GM12872 (cell line): ENCODE measurements at regions not wholly inside any gene's neighbourhood (a gene's known extent, or its start where the extent isn't known, plus 50 kb on each side); places are given as distances from the start of the nearest gene placed in this dataset.

ENCODE experiments used
- TF ChIP-seq, protein P1 (sequence below): IDR thresholded peaks from 3 replicates; pipeline ENCODE4 v1.5.1; 2011; ENCODE audit warnings: low read depth, mild to moderate bottlenecking, low read length, moderate library complexity; ENCODE audit not compliant: insufficient read depth

DNA sequence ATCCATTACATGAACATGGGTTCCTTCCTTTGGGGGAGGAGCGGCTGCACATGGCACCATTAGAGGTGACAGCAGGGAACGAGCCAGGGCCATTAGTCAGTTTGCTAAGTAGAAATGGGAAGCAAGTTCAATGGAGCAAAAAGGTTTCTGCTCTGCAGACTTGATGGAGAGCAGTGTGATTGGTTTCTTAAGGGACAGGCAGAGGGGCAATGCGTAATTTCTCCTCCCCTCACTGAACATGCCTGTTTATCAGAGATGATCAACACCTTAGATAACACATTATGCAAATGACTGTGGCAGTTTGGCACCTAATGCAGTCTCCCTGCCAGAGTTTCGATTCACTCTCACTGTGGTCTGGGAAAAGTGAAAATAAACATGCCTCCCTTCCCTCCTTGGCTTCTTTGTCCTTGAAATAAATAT lies 414.5 kb downstream of the STK39 start:
- TF ChIP-seq, protein P1, sequence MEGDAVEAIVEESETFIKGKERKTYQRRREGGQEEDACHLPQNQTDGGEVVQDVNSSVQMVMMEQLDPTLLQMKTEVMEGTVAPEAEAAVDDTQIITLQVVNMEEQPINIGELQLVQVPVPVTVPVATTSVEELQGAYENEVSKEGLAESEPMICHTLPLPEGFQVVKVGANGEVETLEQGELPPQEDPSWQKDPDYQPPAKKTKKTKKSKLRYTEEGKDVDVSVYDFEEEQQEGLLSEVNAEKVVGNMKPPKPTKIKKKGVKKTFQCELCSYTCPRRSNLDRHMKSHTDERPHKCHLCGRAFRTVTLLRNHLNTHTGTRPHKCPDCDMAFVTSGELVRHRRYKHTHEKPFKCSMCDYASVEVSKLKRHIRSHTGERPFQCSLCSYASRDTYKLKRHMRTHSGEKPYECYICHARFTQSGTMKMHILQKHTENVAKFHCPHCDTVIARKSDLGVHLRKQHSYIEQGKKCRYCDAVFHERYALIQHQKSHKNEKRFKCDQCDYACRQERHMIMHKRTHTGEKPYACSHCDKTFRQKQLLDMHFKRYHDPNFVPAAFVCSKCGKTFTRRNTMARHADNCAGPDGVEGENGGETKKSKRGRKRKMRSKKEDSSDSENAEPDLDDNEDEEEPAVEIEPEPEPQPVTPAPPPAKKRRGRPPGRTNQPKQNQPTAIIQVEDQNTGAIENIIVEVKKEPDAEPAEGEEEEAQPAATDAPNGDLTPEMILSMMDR = no peak

DNA sequence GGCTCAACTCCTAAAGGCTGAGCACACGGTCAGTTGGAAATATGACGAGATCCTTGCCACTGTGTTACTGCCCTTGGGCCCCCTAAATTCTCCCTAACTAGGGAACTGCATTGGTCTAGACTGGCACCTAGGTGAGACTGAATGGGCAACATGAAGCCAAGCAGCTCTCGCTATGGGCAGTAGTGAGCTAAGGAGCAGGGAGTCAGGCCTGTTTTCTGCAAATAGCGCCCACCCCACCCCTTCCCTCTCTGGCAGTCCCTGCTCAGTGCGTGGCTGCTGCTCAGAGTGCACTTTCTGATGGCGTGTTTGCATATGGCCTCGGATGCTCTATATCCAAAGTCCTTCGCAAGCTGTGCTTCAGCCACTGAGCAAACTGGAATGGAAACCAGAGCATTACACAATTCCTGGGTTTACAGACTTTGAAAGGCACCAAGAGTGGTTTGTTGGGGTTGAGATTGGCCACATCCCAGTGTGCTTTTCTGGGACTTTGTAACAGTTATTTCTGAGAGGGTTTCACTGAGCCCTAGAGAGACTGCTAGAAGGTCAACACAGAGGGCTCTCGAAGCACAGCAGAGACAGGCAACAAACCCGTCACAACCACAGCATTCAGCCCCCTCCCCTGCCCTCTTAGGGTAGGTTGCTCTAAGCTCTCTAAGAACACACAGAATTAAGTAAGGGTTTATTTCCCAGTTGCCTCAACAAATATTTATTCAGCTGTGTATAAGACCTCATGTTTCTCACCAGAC lies 419.9 kb downstream of the STK39 start:
- TF ChIP-seq, protein P1 = no peak

DNA sequence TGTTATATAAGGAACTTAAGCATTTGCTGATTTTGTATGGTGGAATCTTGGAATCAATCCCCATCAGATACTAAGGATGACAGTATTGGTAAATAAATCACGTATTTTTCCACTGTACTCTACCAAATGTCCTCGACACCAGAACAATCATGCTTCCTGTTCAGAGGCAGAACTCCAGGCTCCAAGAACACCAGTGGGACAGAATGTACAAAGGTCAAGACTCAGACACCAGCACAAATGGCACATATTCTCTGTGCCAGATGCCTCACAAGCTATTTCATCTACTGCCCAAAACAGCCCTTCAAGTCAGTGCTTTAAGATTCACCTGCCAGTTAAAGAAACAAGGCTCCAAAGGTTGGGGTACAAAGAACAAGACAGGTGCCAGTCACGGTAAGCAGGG lies 420.5 kb downstream of the STK39 start:
- TF ChIP-seq, protein P1 = no peak

DNA sequence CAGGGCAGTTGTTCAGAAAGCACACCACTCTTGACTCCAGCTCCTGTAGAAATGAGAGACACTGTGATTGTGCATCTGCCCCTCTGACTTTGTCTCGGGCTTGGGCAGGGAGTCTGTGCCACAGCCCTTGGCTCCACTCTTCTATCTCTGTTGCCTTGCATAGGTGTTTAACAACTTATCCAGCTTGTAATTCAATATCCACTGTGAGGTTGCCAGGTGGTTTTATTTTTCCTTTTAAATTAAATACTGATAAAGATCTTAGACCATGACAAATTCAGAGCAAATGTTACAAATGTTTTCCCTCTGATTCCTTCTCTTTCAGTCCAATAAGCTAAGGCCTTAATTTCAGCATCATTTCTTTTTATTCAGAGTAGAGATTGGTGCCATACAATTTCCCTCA lies 421.7 kb downstream of the STK39 start:
- TF ChIP-seq, protein P1 = no peak

DNA sequence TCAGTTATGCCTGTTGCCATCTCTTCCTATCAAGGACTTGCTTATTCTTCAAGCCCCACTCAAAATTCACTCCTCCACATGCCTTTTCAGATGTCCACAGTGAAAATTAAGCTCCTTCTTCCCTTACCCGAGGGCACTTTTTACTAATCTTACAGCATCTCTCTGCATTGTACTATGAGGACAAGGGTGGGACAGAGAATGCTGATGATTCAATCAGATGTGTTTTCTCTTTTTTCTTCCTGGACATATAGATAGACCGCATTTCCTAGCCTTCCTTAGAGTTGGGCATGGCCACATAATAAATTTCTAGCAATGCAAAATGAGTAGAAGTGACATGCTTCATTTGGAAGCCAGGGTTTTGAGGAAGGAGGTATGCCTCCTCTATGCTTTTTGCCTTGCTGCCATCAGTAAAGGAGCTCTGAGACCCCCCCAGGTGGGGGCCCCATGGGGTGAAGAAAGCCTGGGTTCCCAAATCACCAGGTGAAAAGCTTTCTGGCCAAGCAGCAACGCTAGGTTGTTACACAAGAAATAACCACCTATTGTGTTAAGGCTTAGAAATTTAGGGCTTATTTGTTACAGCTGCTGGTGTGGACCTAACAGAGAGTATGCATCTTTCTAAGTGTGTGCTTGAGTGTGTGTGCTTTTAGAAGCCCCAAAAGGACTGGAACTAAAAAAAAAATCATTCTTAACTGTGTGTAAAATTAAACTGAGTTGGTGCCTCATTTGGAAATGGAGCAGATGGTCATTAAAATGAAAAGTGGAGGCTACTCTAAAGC lies 424.5 kb downstream of the STK39 start:
- TF ChIP-seq, protein P1 = no peak

DNA sequence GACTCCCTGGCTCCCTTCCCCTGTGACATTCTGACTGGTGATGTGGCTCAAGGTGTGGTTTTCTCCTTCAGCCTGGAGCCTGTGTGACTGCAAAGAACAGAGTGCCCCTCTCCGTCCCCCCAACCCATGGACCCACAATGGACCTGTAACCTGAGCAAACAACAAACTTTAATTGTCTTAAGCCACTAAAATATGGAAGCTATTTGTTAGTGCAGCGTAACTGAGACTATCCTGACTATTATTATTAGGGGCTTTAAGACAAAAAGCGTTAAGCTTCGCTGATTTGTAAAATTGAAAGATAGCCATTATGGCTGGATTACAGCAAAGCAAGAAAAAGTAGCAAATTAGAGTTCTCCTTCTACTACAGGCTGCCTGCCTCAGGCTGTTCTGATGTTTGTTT lies 426.9 kb downstream of the STK39 start:
- TF ChIP-seq, protein P1 = no peak

DNA sequence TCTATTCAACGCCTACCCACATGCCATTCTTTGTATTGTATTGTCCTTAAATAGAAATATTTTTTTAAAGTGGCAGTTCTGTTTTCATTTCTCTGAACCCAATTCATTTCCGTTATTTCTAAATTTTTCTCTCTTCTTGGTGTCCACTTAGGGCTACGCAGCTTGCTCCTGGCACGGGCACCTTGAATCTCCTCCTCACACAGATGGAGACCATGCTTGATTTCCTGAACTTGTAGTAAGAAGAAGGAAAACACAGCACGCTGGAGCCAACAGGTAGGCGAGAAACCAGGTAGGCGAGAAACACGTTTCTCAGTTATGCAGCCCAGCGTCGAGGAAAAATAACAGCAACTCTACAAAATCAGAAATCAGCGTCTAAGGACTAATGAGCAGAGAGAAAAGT lies 428.9 kb downstream of the STK39 start:
- TF ChIP-seq, protein P1 = no peak
